ENCODE measurements at regions not wholly inside any gene's neighbourhood (a gene's known extent, or its start where the extent isn't known, plus 50 kb on each side); places are given as distances from the start of the nearest gene placed in this dataset.

DNA sequence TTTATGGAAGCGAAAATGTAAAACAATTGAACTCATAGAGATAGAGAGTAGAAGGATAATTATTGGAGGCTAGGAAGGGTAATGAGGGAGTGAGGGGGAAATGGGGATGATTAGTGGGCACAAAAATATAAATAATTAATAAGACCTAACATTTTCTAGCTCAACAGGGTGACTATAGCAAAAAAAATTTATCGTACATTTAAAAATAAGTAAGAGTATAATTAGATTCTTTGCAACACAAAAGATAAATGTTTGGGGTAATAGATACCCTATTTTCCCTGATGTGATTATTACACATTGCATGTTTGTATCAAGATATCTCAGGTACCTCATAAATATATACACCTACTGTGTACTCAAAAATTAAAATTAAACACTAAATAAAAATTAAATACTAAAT, 1070.0 kb downstream of the LRFN5 start:
- Histone ChIP-seq H3K4me3 (ENCODE audit: control insufficient read depth in 1 of 7, extremely low read depth in 1 of 7, insufficient read depth in 4 of 7, low read depth in 2 of 7, low read length in 6 of 7) (no peak overlapping the region), H3K36me3 (ENCODE audit: control insufficient read depth in 4 of 4, insufficient read depth in 4 of 4, low read length in 3 of 4) (no peaks in the 10 kb centered on the region), H3K27ac (ENCODE audit: insufficient read depth in 1 of 2, low read depth in 1 of 2, low read length in 2 of 2, poor library complexity in 1 of 2, severe bottlenecking in 2 of 2) (no peak overlapping the region), H3K27me3 (replicated peaks in 2 of 5; ENCODE audit: control insufficient read depth in 4 of 5, insufficient read depth in 5 of 5, low read length in 4 of 5) (no peaks in the 10 kb centered on the region), H3K9me3 (ENCODE audit: control extremely low read depth in 1 of 5, control insufficient read depth in 4 of 5, insufficient read depth in 2 of 5, low read depth in 1 of 5, low read length in 4 of 5) (peaks cover 0 to 1% (median 0%) of the 10 kb centered on the region in 5 experiments), H3K4me1 (ENCODE audit: control extremely low read depth in 1 of 4, control insufficient read depth in 4 of 4, insufficient read depth in 4 of 4, low read length in 3 of 4) (no peaks in the 10 kb centered on the region)
- POLR2A ChIA-PET, result no interaction called here
- WGBS (ENCODE audit: insufficient coverage), result 100% methylated on average over 1 of the region's 2 CpGs
- DNase-seq, result no peak
- CTCF ChIA-PET, result no interaction called here

DNA sequence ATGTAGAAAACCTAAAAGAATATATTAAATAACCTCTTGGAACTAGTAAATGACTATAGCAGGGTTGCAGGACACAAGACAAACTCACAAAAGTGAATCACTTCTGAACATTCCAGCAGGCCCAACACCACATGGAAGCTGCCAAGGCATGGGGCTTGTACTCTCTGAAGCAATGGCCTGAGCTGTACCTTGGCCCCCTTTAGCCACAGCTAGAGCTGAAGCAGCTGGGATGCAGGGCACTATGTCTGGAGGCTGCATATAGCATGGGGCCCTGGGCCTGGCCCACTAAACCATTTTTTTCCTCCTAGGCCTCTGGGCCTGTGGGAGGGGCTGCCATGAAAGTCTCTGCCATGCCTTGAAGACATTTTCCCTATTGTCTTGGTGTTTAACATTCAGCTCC, 1067.3 kb downstream of the LRFN5 start:
- POLR2A ChIA-PET, result no interaction called here
- Histone ChIP-seq H3K36me3 (ENCODE audit: control insufficient read depth in 4 of 4, insufficient read depth in 4 of 4, low read length in 3 of 4) (no peaks in the 10 kb centered on the region), H3K9me3 (ENCODE audit: control extremely low read depth in 1 of 5, control insufficient read depth in 4 of 5, insufficient read depth in 2 of 5, low read depth in 1 of 5, low read length in 4 of 5) (peaks cover 0 to 1% (median 0%) of the 10 kb centered on the region in 5 experiments), H3K27me3 (replicated peaks in 2 of 5; ENCODE audit: control insufficient read depth in 4 of 5, insufficient read depth in 5 of 5, low read length in 4 of 5) (no peaks in the 10 kb centered on the region), H3K27ac (ENCODE audit: insufficient read depth in 1 of 2, low read depth in 1 of 2, low read length in 2 of 2, poor library complexity in 1 of 2, severe bottlenecking in 2 of 2) (no peak overlapping the region), H3K4me1 (ENCODE audit: control extremely low read depth in 1 of 4, control insufficient read depth in 4 of 4, insufficient read depth in 4 of 4, low read length in 3 of 4) (no peaks in the 10 kb centered on the region), H3K4me3 (ENCODE audit: control insufficient read depth in 1 of 7, extremely low read depth in 1 of 7, insufficient read depth in 4 of 7, low read depth in 2 of 7, low read length in 6 of 7) (no peak overlapping the region)
- CTCF ChIA-PET, result no interaction called here
- DNase-seq, result no peak

- Histone ChIP-seq H3K36me3 (ENCODE audit: control insufficient read depth in 4 of 4, insufficient read depth in 4 of 4, low read length in 3 of 4) (no peaks in the 10 kb centered on the region), H3K9me3 (ENCODE audit: control extremely low read depth in 1 of 5, control insufficient read depth in 4 of 5, insufficient read depth in 2 of 5, low read depth in 1 of 5, low read length in 4 of 5) (peaks cover 0 to 1% (median 0%) of the 10 kb centered on the region in 5 experiments), H3K4me1 (ENCODE audit: control extremely low read depth in 1 of 4, control insufficient read depth in 4 of 4, insufficient read depth in 4 of 4, low read length in 3 of 4) (no peaks in the 10 kb centered on the region), H3K4me3 (ENCODE audit: control insufficient read depth in 1 of 7, extremely low read depth in 1 of 7, insufficient read depth in 4 of 7, low read depth in 2 of 7, low read length in 6 of 7) (no peak overlapping the region), H3K27me3 (replicated peaks in 2 of 5; ENCODE audit: control insufficient read depth in 4 of 5, insufficient read depth in 5 of 5, low read length in 4 of 5) (no peaks in the 10 kb centered on the region), H3K27ac (ENCODE audit: insufficient read depth in 1 of 2, low read depth in 1 of 2, low read length in 2 of 2, poor library complexity in 1 of 2, severe bottlenecking in 2 of 2) (no peak overlapping the region)
- ChIA-PET POLR2A (no interaction called here), CTCF (no interaction called here)
- no peak for DNase-seq
Observed at GRCh38 chr14:42671636-42672035, 1065.0 kb downstream of the LRFN5 start.

DNA sequence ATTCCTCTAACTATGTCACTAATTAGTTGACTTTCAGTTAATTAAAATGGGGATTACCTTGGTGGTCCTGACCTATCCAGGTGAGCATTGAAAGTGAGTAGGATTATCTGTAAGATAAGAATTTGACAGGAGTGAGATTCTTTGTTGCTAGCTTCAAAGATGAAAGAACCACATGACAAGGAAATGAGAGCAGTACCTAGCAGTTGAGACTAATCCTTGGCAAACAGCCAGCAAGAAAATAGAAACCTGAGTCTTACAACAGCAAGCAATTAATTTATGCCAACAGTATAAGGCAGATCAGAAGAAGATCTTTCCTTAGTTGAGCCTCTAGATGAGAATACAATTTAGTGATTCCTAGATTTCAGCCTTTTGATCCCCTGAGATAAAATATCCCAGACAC, 1058.4 kb downstream of the LRFN5 start:
- ChIA-PET POLR2A (no interaction called here), CTCF (no interaction called here)
- Histone ChIP-seq H3K27ac (ENCODE audit: insufficient read depth in 1 of 2, low read depth in 1 of 2, low read length in 2 of 2, poor library complexity in 1 of 2, severe bottlenecking in 2 of 2) (no peak overlapping the region), H3K36me3 (ENCODE audit: control insufficient read depth in 4 of 4, insufficient read depth in 4 of 4, low read length in 3 of 4) (no peaks in the 10 kb centered on the region), H3K9me3 (ENCODE audit: control extremely low read depth in 1 of 5, control insufficient read depth in 4 of 5, insufficient read depth in 2 of 5, low read depth in 1 of 5, low read length in 4 of 5) (peaks cover 0 to 1% (median 0%) of the 10 kb centered on the region in 5 experiments), H3K4me1 (ENCODE audit: control extremely low read depth in 1 of 4, control insufficient read depth in 4 of 4, insufficient read depth in 4 of 4, low read length in 3 of 4) (no peaks in the 10 kb centered on the region), H3K4me3 (ENCODE audit: control insufficient read depth in 1 of 7, extremely low read depth in 1 of 7, insufficient read depth in 4 of 7, low read depth in 2 of 7, low read length in 6 of 7) (no peak overlapping the region), H3K27me3 (replicated peaks in 2 of 5; ENCODE audit: control insufficient read depth in 4 of 5, insufficient read depth in 5 of 5, low read length in 4 of 5) (no peaks in the 10 kb centered on the region)
- no peak for DNase-seq

DNA sequence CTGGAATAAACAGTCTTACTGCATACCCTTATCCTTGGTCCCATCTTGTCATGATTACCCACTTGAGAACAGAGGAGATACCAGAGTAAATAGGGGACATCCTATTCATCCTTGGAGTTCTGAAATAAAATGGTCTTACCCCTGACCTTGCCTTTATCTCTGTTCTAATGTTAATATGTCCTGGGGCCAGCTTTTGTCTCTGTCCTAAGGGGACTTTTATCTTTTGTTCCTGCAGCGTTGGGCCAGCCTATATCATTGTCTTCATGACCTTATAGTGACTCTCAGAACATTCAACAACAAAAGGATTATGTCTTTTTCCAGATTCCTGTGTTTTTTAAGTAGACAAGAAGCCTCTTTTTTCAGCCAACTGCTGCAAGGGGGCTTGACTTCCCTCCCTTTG, 1057.5 kb downstream of the LRFN5 start:
- H3K36me3 ChIP-seq (ENCODE audit: control insufficient read depth in 4 of 4, insufficient read depth in 4 of 4, low read length in 3 of 4), result no peaks in the 10 kb centered on the region
- H3K4me3 ChIP-seq (ENCODE audit: control insufficient read depth in 1 of 7, extremely low read depth in 1 of 7, insufficient read depth in 4 of 7, low read depth in 2 of 7, low read length in 6 of 7), result no peak overlapping the region
- H3K27me3 ChIP-seq (replicated peaks in 2 of 5; ENCODE audit: control insufficient read depth in 4 of 5, insufficient read depth in 5 of 5, low read length in 4 of 5), result no peaks in the 10 kb centered on the region
- H3K9me3 ChIP-seq (ENCODE audit: control extremely low read depth in 1 of 5, control insufficient read depth in 4 of 5, insufficient read depth in 2 of 5, low read depth in 1 of 5, low read length in 4 of 5), result peaks cover 0 to 1% (median 0%) of the 10 kb centered on the region in 5 experiments
- H3K27ac ChIP-seq (ENCODE audit: insufficient read depth in 1 of 2, low read depth in 1 of 2, low read length in 2 of 2, poor library complexity in 1 of 2, severe bottlenecking in 2 of 2), result no peak overlapping the region
- ChIA-PET CTCF (no interaction called here), POLR2A (interaction anchor here (0.6 kb wide), 1 partner anchor 390 kb away, joined by 3 read pairs; no protein-coding TSS in a partner anchor)
- WGBS (ENCODE audit: insufficient coverage), result no CpG with 5 or more reads among the region's 1 CpG
- H3K4me1 ChIP-seq (ENCODE audit: control extremely low read depth in 1 of 4, control insufficient read depth in 4 of 4, insufficient read depth in 4 of 4, low read length in 3 of 4), result no peaks in the 10 kb centered on the region
- no peak for DNase-seq

- no peak overlapping the region for H3K27ac ChIP-seq (ENCODE audit: insufficient read depth in 1 of 2, low read depth in 1 of 2, low read length in 2 of 2, poor library complexity in 1 of 2, severe bottlenecking in 2 of 2)
- H3K4me1 ChIP-seq (ENCODE audit: control extremely low read depth in 1 of 4, control insufficient read depth in 4 of 4, insufficient read depth in 4 of 4, low read length in 3 of 4), result no peaks in the 10 kb centered on the region
- ChIA-PET CTCF (interaction anchor here (0.9 kb wide), 1 partner anchor 109 kb away, joined by 3 read pairs; no protein-coding TSS in a partner anchor), POLR2A (no interaction called here)
- H3K9me3 ChIP-seq (ENCODE audit: control extremely low read depth in 1 of 5, control insufficient read depth in 4 of 5, insufficient read depth in 2 of 5, low read depth in 1 of 5, low read length in 4 of 5), result no peaks in the 10 kb centered on the region
- DNase-seq, result no peak
- WGBS (ENCODE audit: insufficient coverage), result 100% methylated on average over 1 of the region's 2 CpGs
- H3K27me3 ChIP-seq (replicated peaks in 2 of 5; ENCODE audit: control insufficient read depth in 4 of 5, insufficient read depth in 5 of 5, low read length in 4 of 5), result no peaks in the 10 kb centered on the region
- no peak overlapping the region for H3K4me3 ChIP-seq (ENCODE audit: control insufficient read depth in 1 of 7, extremely low read depth in 1 of 7, insufficient read depth in 4 of 7, low read depth in 2 of 7, low read length in 6 of 7)
- H3K36me3 ChIP-seq (ENCODE audit: control insufficient read depth in 4 of 4, insufficient read depth in 4 of 4, low read length in 3 of 4), result no peaks in the 10 kb centered on the region
Observed at GRCh38 chr14:42654707-42655106, 1048.0 kb downstream of the LRFN5 start.

GRCh38 chr14:42642787-42643186, 1036.1 kb downstream of the LRFN5 start:
- Histone ChIP-seq H3K27me3 (replicated peaks in 2 of 5; ENCODE audit: control insufficient read depth in 4 of 5, insufficient read depth in 5 of 5, low read length in 4 of 5) (no peaks in the 10 kb centered on the region), H3K4me1 (ENCODE audit: control extremely low read depth in 1 of 4, control insufficient read depth in 4 of 4, insufficient read depth in 4 of 4, low read length in 3 of 4) (no peaks in the 10 kb centered on the region), H3K9me3 (ENCODE audit: control extremely low read depth in 1 of 5, control insufficient read depth in 4 of 5, insufficient read depth in 2 of 5, low read depth in 1 of 5, low read length in 4 of 5) (no peaks in the 10 kb centered on the region), H3K36me3 (ENCODE audit: control insufficient read depth in 4 of 4, insufficient read depth in 4 of 4, low read length in 3 of 4) (no peaks in the 10 kb centered on the region), H3K4me3 (ENCODE audit: control insufficient read depth in 1 of 7, extremely low read depth in 1 of 7, insufficient read depth in 4 of 7, low read depth in 2 of 7, low read length in 6 of 7) (no peak overlapping the region), H3K27ac (ENCODE audit: insufficient read depth in 1 of 2, low read depth in 1 of 2, low read length in 2 of 2, poor library complexity in 1 of 2, severe bottlenecking in 2 of 2) (no peak overlapping the region)
- ChIA-PET CTCF (no interaction called here), POLR2A (no interaction called here)
- no peak for DNase-seq
- 100% methylated on average over 1 of the region's 3 CpGs for WGBS (ENCODE audit: insufficient coverage)

All from common myeloid progenitor, CD34-positive (primary cell).